Thoracic aorta (tissue), 2 donors: ENCODE measurements at regions not wholly inside any gene's neighbourhood (a gene's known extent, or its start where the extent isn't known, plus 50 kb on each side); places are given as distances from the start of the nearest gene placed in this dataset.

ENCODE experiments used
- ATAC-seq: fragments of 150-250 bp; one replicate; pipeline ENCODE4 v1.8.0; 2017; ENCODE audit warnings: low read depth; ENCODE audit not compliant: insufficient number of reproducible peaks, low FRiP score
- DNase-seq: peaks from one replicate; pipeline ENCODE4 v3.0.0-alpha.2; 2020; ENCODE audit warnings: low spot score
- H3K27ac ChIP-seq, 2 donors: fragments of 200-600 bp; sonication (generic); 1 replicate in 1 of 2; 2 replicates in 1 of 2; pipeline ENCODE4 v1.5.1; 2016; ENCODE audit warnings: mild to moderate bottlenecking in 2 of 2, moderate library complexity in 2 of 2
- H3K27me3 ChIP-seq: fragments of 200-600 bp; sonication (generic); replicated peaks from 2 replicates; pipeline ENCODE4 v1.6.0; 2016; ENCODE audit warnings: mild to moderate bottlenecking; ENCODE audit not compliant: insufficient read depth
- H3K36me3 ChIP-seq: fragments of 200-600 bp; sonication (generic); one replicate; pipeline ENCODE4 v1.5.1; 2016
- H3K4me1 ChIP-seq, 2 donors: fragments of 200-600 bp; sonication (generic); 1 replicate in 1 of 2; 2 replicates in 1 of 2; pipeline versions ENCODE4 v1.5.1 to v1.6.0; 2016; ENCODE audit warnings: low read depth in 2 of 2, mild to moderate bottlenecking in 1 of 2; ENCODE audit not compliant: control insufficient read depth in 1 of 2
- H3K4me3 ChIP-seq: fragments of 200-600 bp; sonication (generic); 2 replicates; pipeline ENCODE4 v1.5.1; 2016; ENCODE audit warnings: mild to moderate bottlenecking
- H3K9me3 ChIP-seq: fragments of 200-600 bp; sonication (generic); 2 replicates; pipeline ENCODE4 v1.5.1; 2016
- TF ChIP-seq, protein P1 (sequence below): fragments of 200-600 bp; sonication (generic); IDR thresholded peaks from one replicate; pipeline ENCODE4 v1.5.1; 2019; ENCODE audit warnings: antibody characterized with exemption

DNA sequence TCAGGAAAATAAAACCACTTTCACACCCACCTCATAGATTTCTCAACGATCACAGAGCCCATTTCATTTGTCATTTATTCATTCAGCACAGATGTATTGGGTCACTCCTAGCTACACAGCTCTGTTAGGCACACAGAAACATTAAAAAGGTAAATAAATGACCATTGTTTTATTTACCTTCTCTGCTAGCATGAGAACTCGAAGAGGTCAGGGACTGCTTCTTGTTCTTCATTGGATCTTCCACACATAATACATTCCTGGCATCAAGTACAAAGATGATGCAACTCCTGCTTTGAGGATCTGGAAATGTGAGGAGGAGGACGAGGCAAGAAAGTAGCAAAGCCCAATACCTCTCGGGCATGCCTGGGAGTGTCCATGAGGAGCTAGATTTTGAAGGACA lies 168.1 kb downstream of the RBM26 start:
- Histone ChIP-seq H3K9me3 (no peaks in the 10 kb centered on the region), H3K36me3 (no peaks in the 10 kb centered on the region), H3K4me1 (no peaks in the 10 kb centered on the region), H3K4me3 (no peak overlapping the region), H3K27me3 (no peaks in the 10 kb centered on the region), H3K27ac (no peak overlapping the region)
- DNase-seq (no peak), ATAC-seq (no peak)
- TF ChIP-seq, protein P1, sequence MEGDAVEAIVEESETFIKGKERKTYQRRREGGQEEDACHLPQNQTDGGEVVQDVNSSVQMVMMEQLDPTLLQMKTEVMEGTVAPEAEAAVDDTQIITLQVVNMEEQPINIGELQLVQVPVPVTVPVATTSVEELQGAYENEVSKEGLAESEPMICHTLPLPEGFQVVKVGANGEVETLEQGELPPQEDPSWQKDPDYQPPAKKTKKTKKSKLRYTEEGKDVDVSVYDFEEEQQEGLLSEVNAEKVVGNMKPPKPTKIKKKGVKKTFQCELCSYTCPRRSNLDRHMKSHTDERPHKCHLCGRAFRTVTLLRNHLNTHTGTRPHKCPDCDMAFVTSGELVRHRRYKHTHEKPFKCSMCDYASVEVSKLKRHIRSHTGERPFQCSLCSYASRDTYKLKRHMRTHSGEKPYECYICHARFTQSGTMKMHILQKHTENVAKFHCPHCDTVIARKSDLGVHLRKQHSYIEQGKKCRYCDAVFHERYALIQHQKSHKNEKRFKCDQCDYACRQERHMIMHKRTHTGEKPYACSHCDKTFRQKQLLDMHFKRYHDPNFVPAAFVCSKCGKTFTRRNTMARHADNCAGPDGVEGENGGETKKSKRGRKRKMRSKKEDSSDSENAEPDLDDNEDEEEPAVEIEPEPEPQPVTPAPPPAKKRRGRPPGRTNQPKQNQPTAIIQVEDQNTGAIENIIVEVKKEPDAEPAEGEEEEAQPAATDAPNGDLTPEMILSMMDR, result no peak

DNA sequence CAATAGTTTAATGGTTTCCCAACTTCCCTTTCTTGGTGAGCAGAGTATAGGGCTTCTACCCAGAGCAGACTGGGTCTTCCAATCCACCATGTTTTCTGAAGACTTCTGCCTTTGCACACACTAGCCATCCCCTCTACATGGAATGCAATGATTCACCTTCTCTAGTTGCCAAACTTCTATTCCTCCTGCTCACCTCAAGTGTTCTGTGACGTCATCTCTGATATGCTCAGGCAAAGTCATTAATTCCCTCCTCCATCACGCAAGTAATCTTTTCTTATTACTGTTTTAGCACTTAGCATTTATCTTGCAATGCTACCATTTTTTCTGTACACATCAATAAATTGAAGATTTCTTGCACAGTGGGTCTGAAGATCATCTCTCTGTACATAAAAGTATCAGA lies 174.2 kb downstream of the RBM26 start:
- H3K4me3 ChIP-seq, result no peak overlapping the region
- no peaks in the 10 kb centered on the region for H3K4me1 ChIP-seq
- H3K36me3 ChIP-seq, result no peaks in the 10 kb centered on the region
- H3K27me3 ChIP-seq, result no peaks in the 10 kb centered on the region
- ATAC-seq (no peak), DNase-seq (no peak)
- no peaks in the 10 kb centered on the region for H3K9me3 ChIP-seq
- TF ChIP-seq, protein P1, result no peak
- H3K27ac ChIP-seq, result no peak overlapping the region

DNA sequence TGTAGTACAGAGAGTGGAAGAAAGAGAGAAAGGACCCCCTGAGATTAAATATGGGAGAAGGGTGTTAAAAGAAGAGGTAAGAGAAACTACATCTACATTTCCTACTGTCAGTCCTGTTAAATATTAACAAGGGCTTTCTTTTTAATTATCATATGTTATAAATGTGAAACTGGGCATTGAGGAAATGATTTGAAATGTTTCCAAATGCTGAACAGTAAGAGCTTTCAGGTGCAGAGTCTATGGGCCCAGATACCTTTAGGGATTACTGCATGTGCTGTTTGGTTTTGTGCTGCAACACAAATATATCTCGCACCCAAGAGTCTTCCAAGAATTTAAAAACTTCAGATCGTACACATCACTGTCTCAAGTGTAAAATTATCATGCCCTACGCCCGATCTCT lies 176.3 kb downstream of the RBM26 start:
- Histone ChIP-seq H3K27me3 (no peaks in the 10 kb centered on the region), H3K27ac (no peak overlapping the region), H3K4me3 (no peak overlapping the region), H3K36me3 (no peaks in the 10 kb centered on the region), H3K4me1 (no peaks in the 10 kb centered on the region), H3K9me3 (no peaks in the 10 kb centered on the region)
- DNase-seq (no peak), ATAC-seq (no peak)
- TF ChIP-seq, protein P1, result no peak

DNA sequence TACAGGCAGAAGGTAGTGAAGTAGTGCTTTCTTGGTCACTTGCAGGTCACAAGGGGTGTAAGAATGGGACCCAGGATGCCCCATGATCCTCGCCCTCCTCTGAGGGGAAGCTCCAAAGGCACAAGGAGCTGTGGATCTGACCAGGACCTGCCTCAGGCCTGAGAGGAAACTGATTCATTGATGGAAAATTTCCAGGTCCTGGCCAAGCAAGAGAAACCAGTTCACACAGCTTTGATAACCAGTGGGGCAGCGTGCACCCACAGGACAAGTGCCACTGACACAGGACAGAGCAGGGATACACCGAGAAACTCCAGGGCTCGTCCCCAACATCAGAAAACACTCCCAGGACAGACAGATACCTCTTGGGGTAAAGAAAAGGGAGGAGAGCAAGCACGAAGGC lies 177.1 kb downstream of the RBM26 start:
- TF ChIP-seq, protein P1, result no peak
- Histone ChIP-seq H3K36me3 (no peaks in the 10 kb centered on the region), H3K4me1 (no peaks in the 10 kb centered on the region), H3K27me3 (no peaks in the 10 kb centered on the region), H3K9me3 (no peaks in the 10 kb centered on the region), H3K4me3 (no peak overlapping the region), H3K27ac (no peak overlapping the region)
- ATAC-seq (no peak), DNase-seq (no peak)

DNA sequence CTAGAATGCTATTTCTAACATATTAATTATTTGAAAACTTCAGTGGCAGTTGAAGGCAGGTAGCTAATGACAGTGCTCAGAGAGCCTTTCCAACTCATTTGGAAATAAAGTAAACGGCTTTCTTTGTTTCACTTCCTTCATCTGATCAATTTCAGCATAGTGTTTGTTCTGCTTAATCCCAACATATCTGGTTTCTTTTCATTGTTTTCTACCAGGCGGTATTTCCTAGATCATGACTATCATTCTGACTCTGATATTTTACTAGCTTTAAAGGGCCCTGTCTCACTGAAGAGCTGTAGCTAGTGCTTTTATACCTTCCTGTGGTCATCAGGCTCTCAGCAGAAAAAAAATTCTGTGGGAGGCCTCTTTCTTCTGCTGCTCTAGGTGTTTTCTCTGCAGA lies 178.6 kb downstream of the RBM26 start:
- TF ChIP-seq, protein P1, result no peak
- Histone ChIP-seq H3K27ac (no peak overlapping the region), H3K36me3 (no peaks in the 10 kb centered on the region), H3K9me3 (no peaks in the 10 kb centered on the region), H3K27me3 (no peaks in the 10 kb centered on the region), H3K4me3 (no peak overlapping the region), H3K4me1 (no peaks in the 10 kb centered on the region)
- DNase-seq (no peak), ATAC-seq (no peak)
